GM12891 (cell line): ENCODE measurements at regions not wholly inside any gene's neighbourhood (a gene's known extent, or its start where the extent isn't known, plus 50 kb on each side); places are given as distances from the start of the nearest gene placed in this dataset.

ENCODE experiments used
- POLR2A ChIP-seq: IDR thresholded peaks from 2 replicates; pipeline ENCODE4 v1.6.1; 2011; ENCODE audit warnings: low read depth, low read length, control low read depth
- POLR2AphosphoS5 ChIP-seq: IDR thresholded peaks from 2 replicates; pipeline ENCODE4 v1.6.1; 2011; ENCODE audit warnings: low read depth, low read length, control low read depth
- SPI1 ChIP-seq: IDR thresholded peaks from 2 replicates; pipeline ENCODE4 v1.6.1; 2011; ENCODE audit warnings: low read depth, low read length, control low read depth

DNA sequence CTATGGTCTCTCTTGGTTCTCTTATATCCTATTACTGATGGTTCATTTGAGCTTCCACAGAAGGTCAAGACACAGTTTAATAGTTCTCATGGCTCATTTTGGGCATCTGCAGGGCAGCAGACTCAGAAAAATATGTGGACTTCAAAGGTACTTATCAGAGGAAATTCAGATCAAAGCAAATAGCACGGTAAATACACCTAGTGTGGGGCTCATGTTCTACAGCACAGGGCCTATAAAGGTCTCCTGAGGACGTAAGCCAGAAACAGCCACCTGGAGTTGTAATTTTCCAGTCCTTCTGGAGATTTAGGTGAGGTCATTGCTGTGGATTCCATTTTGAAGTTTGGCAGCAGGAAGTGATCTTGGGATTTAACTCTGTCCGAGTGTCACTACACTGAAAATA, 134.5 kb upstream of the SGO1 start:
- TF ChIP-seq POLR2AphosphoS5 (no peak), POLR2A (no peak), SPI1 (no peak)
